Mesodermal cell (in vitro differentiated cells): ENCODE measurements at regions not wholly inside any gene's neighbourhood (a gene's known extent, or its start where the extent isn't known, plus 50 kb on each side); places are given as distances from the start of the nearest gene placed in this dataset.
"Not testable (repeated sequence)": the region's sequence is repeated elsewhere in the genome, so short reads cannot be mapped to it uniquely, and the experiment has no call there.

Source experiments
- H3K27ac ChIP-seq: 2 replicates; pipeline ENCODE4 v1.7.0; 2013; ENCODE audit warnings: mild to moderate bottlenecking, low read depth, low read length, moderate library complexity; ENCODE audit not compliant: severe bottlenecking
- H3K36me3 ChIP-seq: 2 replicates; pipeline ENCODE4 v1.7.1; 2013; ENCODE audit warnings: mild to moderate bottlenecking, low read length, moderate library complexity; ENCODE audit not compliant: control insufficient read depth, insufficient read depth
- H3K4me1 ChIP-seq: one replicate; pipeline ENCODE4 v1.7.1; 2013; ENCODE audit warnings: mild to moderate bottlenecking, low read length; ENCODE audit not compliant: insufficient read depth, control insufficient read depth, poor library complexity, severe bottlenecking
- H3K4me3 ChIP-seq: 2 replicates; pipeline ENCODE4 v1.7.0; 2013; ENCODE audit warnings: low read length, control low read depth, mild to moderate bottlenecking; ENCODE audit not compliant: insufficient read depth, poor library complexity, severe bottlenecking; ENCODE audit errors: extremely low read depth
- H3K9me3 ChIP-seq: 2 replicates; pipeline ENCODE4 v1.7.1; 2013; ENCODE audit warnings: mild to moderate bottlenecking, low read length, moderate library complexity; ENCODE audit not compliant: control insufficient read depth
- WGBS, 2 experiments: methylation state at CpG; one replicate each; pipeline ENCODE4 v1.1.5; 2013; ENCODE audit warnings: missing lambda C conversion rate in 2 of 2; ENCODE audit not compliant: insufficient coverage in 2 of 2; 5-methylcytosine and 5-hydroxymethylcytosine counted together

- no peaks in the 10 kb centered on the region for H3K9me3 ChIP-seq
- no peak overlapping the region for H3K4me3 ChIP-seq
- H3K27ac ChIP-seq, result no peak overlapping the region
- 71% methylated on average over 1 of the region's 2 CpGs; no CpG with 5 or more reads in 1 of the 2 experiments for WGBS, 2 experiments
- H3K36me3 ChIP-seq, result no peaks in the 10 kb centered on the region
- H3K4me1 ChIP-seq, result no peaks in the 10 kb centered on the region
These were observed 134.1 kb downstream of the FZD1 start for GRCh38 chr7:91398341-91398740.

GRCh38 chr7:91405092-91405788 lies 141.0 kb downstream of the FZD1 start:
- Histone ChIP-seq H3K4me3 (no peak overlapping the region), H3K36me3 (no peaks in the 10 kb centered on the region), H3K9me3 (no peaks in the 10 kb centered on the region), H3K27ac (no peak overlapping the region), H3K4me1 (peaks cover 6% of the 10 kb centered on the region)
- WGBS, 2 experiments, result 83% methylated on average over 1 to 2 of the region's 3 CpGs

- H3K36me3 ChIP-seq, H3K4me1 ChIP-seq, H3K4me3 ChIP-seq, H3K9me3 ChIP-seq, H3K27ac ChIP-seq: not testable (repeated sequence)
- WGBS, 2 experiments, result 83 to 100% methylated on average over 1 of the region's 1 CpG
These were observed 141.6 kb downstream of the FZD1 start for GRCh38 chr7:91405873-91406272.

- 100% methylated on average over 1 of the region's 1 CpG; no CpG with 5 or more reads in 1 of the 2 experiments for WGBS, 2 experiments
- Histone ChIP-seq H3K27ac (no peak overlapping the region), H3K4me1 (peaks cover 6% of the 10 kb centered on the region), H3K9me3 (no peaks in the 10 kb centered on the region), H3K36me3 (no peaks in the 10 kb centered on the region), H3K4me3 (no peak overlapping the region)
These were observed 143.7 kb downstream of the FZD1 start for GRCh38 chr7:91407942-91408341.

GRCh38 chr7:91408388-91409154 lies 144.3 kb downstream of the FZD1 start:
- H3K4me1 ChIP-seq, result peaks cover 6% of the 10 kb centered on the region
- H3K4me3 ChIP-seq, result no peak overlapping the region
- 75 to 89% methylated on average over 2 of the region's 5 CpGs for WGBS, 2 experiments
- H3K27ac ChIP-seq, result no peak overlapping the region
- no peaks in the 10 kb centered on the region for H3K9me3 ChIP-seq
- H3K36me3 ChIP-seq, result no peaks in the 10 kb centered on the region

GRCh38 chr7:91411060-91411459 lies 146.8 kb downstream of the FZD1 start:
- WGBS, 2 experiments, result 77 to 83% methylated on average over 2 to 3 of the region's 4 CpGs
- no peak overlapping the region for H3K27ac ChIP-seq
- no peak overlapping the region for H3K4me3 ChIP-seq
- no peaks in the 10 kb centered on the region for H3K36me3 ChIP-seq
- no peaks in the 10 kb centered on the region for H3K9me3 ChIP-seq
- H3K4me1 ChIP-seq, result peaks cover 6% of the 10 kb centered on the region

GRCh38 chr7:91412298-91412697 lies 148.1 kb downstream of the FZD1 start:
- Histone ChIP-seq H3K9me3 (no peaks in the 10 kb centered on the region), H3K27ac (no peak overlapping the region), H3K36me3 (no peaks in the 10 kb centered on the region), H3K4me3 (no peak overlapping the region), H3K4me1 (peaks cover 6% of the 10 kb centered on the region)
- WGBS, 2 experiments, result no CpG with 5 or more reads among the region's 2 CpGs

- WGBS, 2 experiments, result 100% methylated on average over 1 of the region's 2 CpGs; no CpG with 5 or more reads in 1 of the 2 experiments
- Histone ChIP-seq H3K27ac (no peak overlapping the region), H3K9me3 (no peaks in the 10 kb centered on the region), H3K36me3 (no peaks in the 10 kb centered on the region), H3K4me3 (no peak overlapping the region), H3K4me1 (no peaks in the 10 kb centered on the region)
These were observed 150.5 kb downstream of the FZD1 start for GRCh38 chr7:91414734-91415133.

- H3K36me3 ChIP-seq, result no peaks in the 10 kb centered on the region
- no peaks in the 10 kb centered on the region for H3K4me1 ChIP-seq
- no peaks in the 10 kb centered on the region for H3K9me3 ChIP-seq
- H3K27ac ChIP-seq, result no peak overlapping the region
- H3K4me3 ChIP-seq, result no peak overlapping the region
- WGBS, 2 experiments, result 90 to 100% methylated on average over 1 of the region's 4 CpGs
These were observed 152.1 kb downstream of the FZD1 start for GRCh38 chr7:91416155-91416865.

GRCh38 chr7:91420606-91421005 lies 156.4 kb downstream of the FZD1 start:
- Histone ChIP-seq H3K36me3 (no peaks in the 10 kb centered on the region), H3K4me1 (no peaks in the 10 kb centered on the region), H3K27ac (no peak overlapping the region), H3K9me3 (no peaks in the 10 kb centered on the region), H3K4me3 (no peak overlapping the region)
- WGBS, 2 experiments, result 78 to 88% methylated on average over 1 to 4 of the region's 4 CpGs
